Activated naive CD8-positive, alpha-beta T cell treated with anti-CD3 and anti-CD28 coated beads, Interleukin-2, amount 50 U/mL, for 24 hours (primary cell): ENCODE measurements at regions not wholly inside any gene's neighbourhood (a gene's known extent, or its start where the extent isn't known, plus 50 kb on each side); places are given as distances from the start of the nearest gene placed in this dataset.

Experiments
- ATAC-seq: fragments of 150-1000 bp; cut with Tn5 transposase; one replicate; pipeline ENCODE4 v1.10.0; 2021
- DNase-seq: peaks from one replicate; pipeline ENCODE4 v3.0.0; 2021
- H3K27ac Mint-ChIP-seq: one replicate; pipeline ENCODE4 v1.8.0; 2021; ENCODE audit warnings: mild to moderate bottlenecking, mixed read lengths
- H3K27me3 Mint-ChIP-seq: one replicate; pipeline ENCODE4 v1.8.0; 2021; ENCODE audit warnings: mixed read lengths
- H3K36me3 Mint-ChIP-seq: one replicate; pipeline ENCODE4 v1.8.0; 2021; ENCODE audit warnings: low read depth, mixed read lengths
- H3K4me1 Mint-ChIP-seq: one replicate; pipeline ENCODE4 v1.8.0; 2021; ENCODE audit warnings: mixed read lengths
- H3K4me3 Mint-ChIP-seq: one replicate; pipeline ENCODE4 v1.8.0; 2021; ENCODE audit warnings: mild to moderate bottlenecking, moderate library complexity, mixed read lengths
- H3K9me3 Mint-ChIP-seq: one replicate; pipeline ENCODE4 v1.8.0; 2021; ENCODE audit warnings: mixed read lengths

DNA sequence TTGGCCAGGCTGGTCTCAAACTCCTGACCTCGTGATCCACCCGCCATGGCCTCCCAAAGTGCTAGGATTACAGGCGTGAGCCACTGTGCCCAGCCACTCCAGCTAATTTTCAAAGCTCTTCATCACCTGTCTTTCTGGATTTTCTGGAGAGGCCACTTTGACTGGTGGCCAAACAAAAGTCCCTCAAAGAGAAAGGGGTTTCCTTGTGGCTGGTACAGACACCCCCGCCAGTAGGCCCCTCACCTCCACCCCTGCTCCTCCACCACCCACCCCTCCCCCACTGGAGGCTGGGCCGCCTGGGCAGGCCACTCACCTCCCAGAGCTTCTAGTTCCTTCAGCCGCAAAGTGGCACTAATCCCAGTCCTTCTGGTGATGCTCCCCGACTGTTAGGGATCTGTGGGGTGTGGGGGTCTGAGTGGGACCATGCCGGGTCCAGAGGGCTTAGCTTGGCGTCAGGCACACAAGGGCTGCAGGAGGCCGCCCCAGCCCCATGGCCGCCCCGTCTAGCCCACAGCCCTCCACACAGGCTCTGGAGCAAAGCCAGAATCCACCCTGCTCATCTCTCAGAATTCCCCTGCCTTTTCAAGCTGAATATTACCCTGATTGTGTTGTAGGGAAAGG lies 182.0 kb upstream of the IER5L start:
- no peaks in the 10 kb centered on the region for H3K4me1 Mint-ChIP-seq
- H3K4me3 Mint-ChIP-seq = no peak overlapping the region
- H3K9me3 Mint-ChIP-seq = peaks cover 10% of the 10 kb centered on the region
- no peak for ATAC-seq
- H3K27me3 Mint-ChIP-seq = peaks cover 2% of the 10 kb centered on the region
- H3K36me3 Mint-ChIP-seq = no peaks in the 10 kb centered on the region
- DNase-seq = no peak
- H3K27ac Mint-ChIP-seq = no peak overlapping the region

DNA sequence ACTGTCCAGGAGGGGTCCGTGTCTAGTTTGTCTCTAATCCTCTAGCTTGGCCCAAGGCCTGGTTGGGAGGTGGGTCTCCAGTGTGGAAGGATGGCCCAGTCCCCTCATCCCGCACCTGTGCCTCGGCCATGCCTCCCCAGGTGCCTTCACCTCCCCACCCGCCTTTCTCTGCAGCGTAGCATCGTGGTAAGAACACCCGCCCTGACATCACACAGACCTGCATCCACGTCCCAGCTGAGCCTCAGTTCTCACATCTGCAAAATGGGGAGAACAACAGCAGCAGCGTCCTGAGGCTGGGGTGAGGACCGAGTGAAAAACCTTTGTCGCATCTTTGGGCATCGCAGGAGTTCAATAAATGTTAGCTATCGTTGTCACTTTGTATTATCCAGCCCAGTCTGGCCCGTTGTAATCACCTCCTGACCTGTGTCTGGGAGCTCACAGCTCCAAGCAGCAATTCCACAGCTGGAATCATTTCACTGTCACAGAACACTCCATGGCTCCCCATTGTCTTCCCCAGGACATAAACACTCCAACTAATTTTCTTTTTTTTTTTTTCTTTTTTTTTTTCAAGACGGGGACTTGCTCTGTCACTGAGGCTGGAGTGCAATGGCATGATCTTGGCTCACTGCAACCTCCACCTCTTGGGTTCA lies 181.2 kb upstream of the IER5L start:
- Mint-ChIP-seq H3K4me3 (no peak overlapping the region), H3K36me3 (no peaks in the 10 kb centered on the region), H3K4me1 (no peaks in the 10 kb centered on the region), H3K9me3 (peaks cover 11% of the 10 kb centered on the region), H3K27ac (no peak overlapping the region), H3K27me3 (peaks cover 2% of the 10 kb centered on the region)
- ATAC-seq (no peak), DNase-seq (no peak)

DNA sequence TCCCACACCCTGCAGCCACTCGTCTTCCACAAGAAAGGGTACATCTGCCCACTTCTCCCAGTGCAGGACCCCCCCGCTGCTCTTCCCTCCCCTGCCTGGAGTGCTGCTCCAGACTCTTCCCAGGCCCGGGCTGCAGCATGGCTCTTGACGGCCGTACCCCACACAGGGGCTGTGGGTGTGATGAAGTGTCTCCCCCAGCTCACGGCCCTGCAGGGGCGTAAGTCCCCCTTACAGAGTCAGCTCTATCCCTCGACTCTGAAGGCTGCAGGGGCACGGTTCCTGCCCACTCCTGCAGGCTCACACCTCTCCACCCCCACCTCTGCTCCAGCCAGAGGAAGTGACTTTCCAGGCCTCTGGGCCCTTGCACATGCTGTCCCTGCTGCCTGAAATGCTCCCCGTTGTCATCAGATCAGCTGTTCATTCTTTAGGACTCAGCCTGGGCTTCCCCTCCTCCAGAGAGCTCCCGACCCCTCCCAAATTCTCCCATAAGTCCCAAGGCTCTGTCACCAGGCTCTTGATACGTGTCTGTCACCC lies 180.6 kb upstream of the IER5L start:
- Mint-ChIP-seq H3K9me3 (peaks cover 11% of the 10 kb centered on the region), H3K27ac (no peak overlapping the region)
- no peak for ATAC-seq

DNA sequence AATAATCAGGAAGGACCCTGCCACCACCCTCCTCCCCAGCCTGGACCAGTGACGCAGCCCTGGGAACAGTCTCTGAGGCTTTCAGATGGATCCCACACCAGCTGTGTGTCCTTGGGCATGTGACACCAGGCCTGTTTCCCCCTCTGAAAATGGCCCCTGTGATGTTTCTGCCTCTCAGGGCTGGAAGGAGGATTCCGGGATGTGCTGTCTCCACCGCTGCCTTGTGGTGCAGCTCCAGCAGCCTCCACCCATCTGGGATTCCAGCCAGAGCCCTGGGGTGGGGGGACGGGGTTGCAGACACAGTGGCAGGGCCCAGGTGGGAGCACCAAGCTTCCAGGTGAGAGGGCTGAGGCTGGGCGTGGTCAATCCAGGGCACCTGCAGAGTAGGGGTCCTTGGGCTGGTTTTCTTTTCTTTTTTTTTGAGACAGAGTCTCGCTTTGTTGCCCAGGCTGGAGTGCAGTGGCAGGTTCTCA lies 179.7 kb upstream of the IER5L start:
- ATAC-seq = no peak
- Mint-ChIP-seq H3K27ac (no peak overlapping the region), H3K4me3 (no peak overlapping the region), H3K27me3 (peaks cover 2% of the 10 kb centered on the region), H3K9me3 (peaks cover 11% of the 10 kb centered on the region), H3K4me1 (no peaks in the 10 kb centered on the region), H3K36me3 (no peaks in the 10 kb centered on the region)
- DNase-seq = no peak

More for the DNA sequence above, 180.6 kb upstream of the IER5L start:
- Mint-ChIP-seq H3K4me3 (no peak overlapping the region), H3K36me3 (no peaks in the 10 kb centered on the region), H3K4me1 (no peaks in the 10 kb centered on the region), H3K27me3 (peaks cover 2% of the 10 kb centered on the region)
- no peak for DNase-seq

DNA sequence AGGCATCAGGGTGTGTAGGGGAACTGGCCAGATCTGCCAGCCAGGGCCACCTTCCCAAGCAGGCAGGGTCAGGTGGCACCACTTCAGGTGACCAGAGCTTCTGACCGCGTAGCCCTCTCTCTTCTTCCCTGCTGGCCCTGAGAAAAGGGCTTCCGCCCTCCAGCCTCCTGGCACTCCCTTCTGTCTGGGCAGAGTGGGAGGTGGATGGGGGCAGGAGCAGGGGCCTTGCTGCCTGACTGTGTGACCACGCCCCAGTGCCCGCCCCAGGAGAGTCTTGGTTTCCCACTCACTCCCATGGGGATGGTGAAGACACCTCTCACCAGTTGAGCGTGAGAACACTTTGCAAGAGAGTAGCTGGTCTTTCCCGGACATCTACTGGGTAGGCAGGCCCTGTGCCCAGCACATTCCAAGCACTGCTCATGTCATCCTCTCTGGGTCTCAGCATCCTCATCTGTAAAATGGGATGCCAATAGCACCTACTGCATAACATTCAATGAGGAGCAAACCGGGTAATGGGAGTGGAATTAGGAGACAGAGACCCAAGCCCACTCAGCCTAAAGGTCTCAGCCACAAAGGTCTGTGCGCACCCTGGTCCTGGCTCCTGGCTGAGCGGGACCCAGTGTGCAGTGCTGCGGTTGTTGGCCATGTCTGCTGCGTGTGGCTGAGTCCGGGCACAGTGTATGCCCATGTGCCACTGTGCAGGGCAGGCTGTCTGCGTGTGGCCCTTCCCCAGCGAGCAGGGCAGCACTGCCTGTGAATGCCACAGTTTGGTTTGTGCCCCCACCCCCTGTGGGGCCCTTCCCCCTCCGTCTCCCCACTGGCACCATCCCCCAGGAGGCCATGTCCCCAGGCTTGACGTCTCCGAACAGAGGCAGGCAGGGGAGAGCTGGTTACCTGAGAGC lies 179.1 kb upstream of the IER5L start:
- H3K4me1 Mint-ChIP-seq = no peaks in the 10 kb centered on the region
- peaks cover 11% of the 10 kb centered on the region for H3K9me3 Mint-ChIP-seq
- H3K27ac Mint-ChIP-seq = no peak overlapping the region
- ATAC-seq (no peak), DNase-seq (no peak)
- H3K4me3 Mint-ChIP-seq = no peak overlapping the region
- H3K36me3 Mint-ChIP-seq = no peaks in the 10 kb centered on the region
- peaks cover 2% of the 10 kb centered on the region for H3K27me3 Mint-ChIP-seq

DNA sequence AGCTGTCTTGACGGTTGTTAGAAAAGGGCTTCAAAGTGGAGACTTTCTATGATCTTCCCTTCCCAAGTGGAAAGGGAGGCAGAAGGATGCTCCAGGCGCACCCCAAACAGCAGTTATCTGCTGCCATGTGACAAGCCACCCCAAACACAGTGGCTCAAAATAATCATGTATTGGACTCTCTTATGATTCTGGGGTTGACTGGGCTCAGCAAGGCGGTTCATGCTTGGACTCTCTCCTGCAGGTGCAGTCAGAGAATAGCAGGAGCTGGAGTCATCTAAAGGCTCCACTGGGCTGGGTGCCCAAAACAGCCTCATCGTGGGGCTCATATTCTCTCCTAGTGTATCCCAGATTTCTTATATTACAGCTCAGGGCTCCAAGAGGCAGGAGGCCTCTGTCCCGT lies 177.6 kb upstream of the IER5L start:
- ATAC-seq = no peak
- no peak for DNase-seq
- H3K36me3 Mint-ChIP-seq = no peaks in the 10 kb centered on the region
- H3K27me3 Mint-ChIP-seq = peaks cover 5% of the 10 kb centered on the region
- peaks cover 11% of the 10 kb centered on the region for H3K9me3 Mint-ChIP-seq
- H3K4me1 Mint-ChIP-seq = peaks cover 3% of the 10 kb centered on the region
- no peak overlapping the region for H3K27ac Mint-ChIP-seq
- no peak overlapping the region for H3K4me3 Mint-ChIP-seq

DNA sequence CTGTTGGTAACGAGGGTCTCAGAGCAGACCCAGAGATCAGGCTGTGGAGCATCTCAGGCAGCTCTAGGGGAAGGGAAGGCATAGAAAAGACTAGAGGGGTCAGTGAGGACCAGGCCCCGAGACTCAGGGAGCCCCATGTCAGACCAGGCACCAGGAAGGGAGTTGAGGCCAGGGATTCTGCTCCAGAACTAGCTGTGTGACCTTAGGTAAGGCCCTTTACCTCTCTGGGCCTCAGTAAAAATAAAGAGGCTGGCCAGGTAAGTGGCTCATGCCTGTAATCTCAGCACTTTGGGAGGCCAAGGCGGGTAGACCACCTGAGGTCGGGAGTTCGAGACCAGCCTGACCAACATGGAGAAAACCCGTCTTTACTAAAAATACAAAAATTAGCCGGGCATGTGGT lies 176.4 kb upstream of the IER5L start:
- DNase-seq (no peak), ATAC-seq (no peak)
- H3K9me3 Mint-ChIP-seq = peaks cover 11% of the 10 kb centered on the region
- H3K27me3 Mint-ChIP-seq = peaks cover 5% of the 10 kb centered on the region
- H3K27ac Mint-ChIP-seq = no peak overlapping the region
- H3K4me1 Mint-ChIP-seq = peaks cover 3% of the 10 kb centered on the region
- H3K4me3 Mint-ChIP-seq = no peak overlapping the region
- H3K36me3 Mint-ChIP-seq = no peaks in the 10 kb centered on the region

DNA sequence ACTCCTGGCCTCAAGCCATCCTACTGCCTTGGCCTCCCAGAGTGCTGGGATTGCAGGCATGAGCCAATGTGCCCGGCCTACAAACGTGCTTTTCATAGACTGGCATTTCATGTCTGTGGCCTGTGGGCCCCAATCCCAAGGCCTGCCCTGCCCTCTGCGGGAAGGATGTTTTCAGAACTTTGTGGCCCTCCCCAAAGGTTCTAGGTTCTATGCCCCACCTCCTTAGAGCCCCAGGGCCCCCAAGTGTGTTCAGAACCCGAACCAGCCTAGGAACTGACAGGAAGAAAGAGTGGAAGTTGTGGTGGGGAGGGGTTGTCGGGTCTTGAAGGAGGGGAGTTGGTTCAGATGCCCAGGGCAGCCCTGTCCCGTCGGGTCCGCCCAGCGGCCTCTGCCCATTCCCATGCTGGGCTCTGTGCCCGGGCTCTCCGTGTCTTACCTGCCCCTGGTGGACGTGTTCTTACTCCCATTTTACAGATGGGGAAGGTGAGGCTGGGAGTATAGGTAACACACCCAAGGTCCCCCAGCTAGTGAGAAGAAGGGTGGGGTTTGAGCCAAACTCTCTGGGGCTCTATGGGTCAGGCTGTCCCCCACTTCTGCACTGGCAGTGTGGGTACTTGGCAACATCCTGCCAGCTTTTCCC lies 175.8 kb upstream of the IER5L start:
- Mint-ChIP-seq H3K27me3 (peaks cover 5% of the 10 kb centered on the region), H3K4me3 (no peak overlapping the region), H3K4me1 (peaks cover 3% of the 10 kb centered on the region), H3K9me3 (peaks cover 11% of the 10 kb centered on the region), H3K27ac (no peak overlapping the region), H3K36me3 (no peaks in the 10 kb centered on the region)
- ATAC-seq (no peak), DNase-seq (no peak)

DNA sequence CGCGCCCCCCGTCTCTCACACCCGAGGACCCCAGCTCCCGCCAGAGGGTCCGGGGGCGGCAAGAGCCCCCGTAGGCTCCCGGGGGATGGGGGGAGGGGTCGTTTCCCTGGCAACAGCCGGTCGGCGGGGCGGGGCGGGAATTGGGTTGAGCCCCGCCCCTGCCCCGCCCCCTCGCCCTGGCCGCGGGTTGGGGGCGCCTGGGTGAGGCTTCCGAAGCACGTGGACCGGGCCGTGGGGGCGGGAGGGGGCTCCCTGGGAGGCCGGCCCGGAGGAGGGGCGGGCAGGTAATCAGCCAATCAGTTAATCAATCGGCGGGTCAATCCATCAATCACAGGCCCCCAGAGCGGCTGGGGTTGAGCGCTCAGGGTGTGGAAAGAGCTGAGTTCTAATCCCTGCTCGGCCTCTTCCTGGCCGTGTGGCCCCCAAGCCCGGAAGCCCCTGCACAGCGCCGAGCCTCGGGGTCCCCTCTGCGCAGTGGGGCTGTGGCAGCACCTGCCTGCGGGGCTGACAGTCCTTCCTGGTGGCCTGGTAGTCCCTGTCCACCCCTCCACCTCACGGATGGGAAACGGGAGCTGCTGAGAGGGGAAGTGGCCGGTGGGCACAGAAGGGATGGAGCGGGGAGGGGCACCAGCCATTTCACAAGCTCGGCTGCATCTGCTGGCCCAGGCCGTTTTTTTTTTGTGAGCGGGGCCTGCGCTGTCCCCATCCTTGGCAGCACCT lies 174.2 kb upstream of the IER5L start:
- Mint-ChIP-seq H3K36me3 (no peaks in the 10 kb centered on the region), H3K4me3 (peak overlapping the region; percentile 40), H3K27ac (no peak overlapping the region), H3K9me3 (peaks cover 11% of the 10 kb centered on the region), H3K4me1 (peaks cover 3% of the 10 kb centered on the region), H3K27me3 (peaks cover 5% of the 10 kb centered on the region)
- ATAC-seq (no peak), DNase-seq (peak; percentile 38)

DNA sequence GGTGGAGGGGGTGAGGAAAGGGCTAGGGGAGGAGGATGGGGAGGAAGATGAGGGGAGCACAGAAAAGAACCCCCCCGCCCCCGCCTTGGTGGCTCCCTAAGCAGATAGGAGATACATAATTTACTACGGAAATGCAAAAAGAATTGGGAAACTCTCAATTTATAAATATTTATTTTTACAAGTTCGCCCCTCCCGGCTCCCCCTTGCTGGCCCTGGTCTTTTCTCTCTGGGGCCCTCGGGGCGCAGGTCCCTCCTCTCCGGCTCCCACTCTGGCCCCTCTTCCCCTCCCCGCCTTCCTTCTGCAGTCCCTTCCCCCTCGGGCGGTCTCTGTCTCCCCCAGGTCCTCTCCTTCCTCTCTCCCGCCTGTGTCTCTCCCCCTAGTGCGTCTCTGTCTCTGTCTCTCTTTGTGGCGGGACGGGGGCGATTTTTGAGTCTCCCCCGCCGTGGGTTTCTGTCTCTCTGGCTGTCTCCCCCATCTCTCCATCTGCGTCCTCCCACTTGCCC lies 173.6 kb upstream of the IER5L start:
- ATAC-seq (no peak), DNase-seq (no peak)
- peaks cover 5% of the 10 kb centered on the region for H3K27me3 Mint-ChIP-seq
- no peaks in the 10 kb centered on the region for H3K36me3 Mint-ChIP-seq
- H3K4me3 Mint-ChIP-seq = peak overlapping the region; percentile 40
- H3K9me3 Mint-ChIP-seq = peaks cover 11% of the 10 kb centered on the region
- peaks cover 6% of the 10 kb centered on the region for H3K4me1 Mint-ChIP-seq
- H3K27ac Mint-ChIP-seq = no peak overlapping the region

DNA sequence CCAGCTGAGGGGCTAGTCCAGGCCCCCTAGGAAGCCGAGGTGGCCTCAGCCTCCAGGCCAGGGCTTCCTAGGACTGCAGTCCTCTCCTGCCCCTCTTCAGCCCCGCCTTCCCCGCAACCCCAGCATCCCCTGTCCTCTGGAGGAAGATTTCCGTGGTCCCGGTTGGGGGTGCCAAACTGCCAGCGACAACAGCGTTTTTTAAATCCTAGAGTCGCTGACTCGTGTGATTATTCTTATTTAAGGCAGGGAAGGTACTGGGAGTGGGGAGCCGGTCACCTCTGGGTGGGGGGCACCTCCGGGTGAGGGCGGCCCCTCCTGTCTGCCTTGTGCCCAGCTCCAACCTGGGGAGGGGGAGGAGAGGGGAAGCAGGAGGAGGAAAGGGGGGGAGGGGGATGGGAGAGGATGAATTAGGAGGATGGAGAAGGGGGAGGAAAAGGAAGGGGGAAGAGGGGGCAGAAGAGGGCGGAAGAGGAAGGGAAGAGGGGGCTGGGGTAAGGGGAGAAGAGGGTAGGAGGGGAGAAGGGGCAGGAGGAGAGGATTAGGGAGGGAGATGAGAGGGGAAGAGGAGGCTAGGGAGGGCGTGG lies 173.1 kb upstream of the IER5L start:
- Mint-ChIP-seq H3K27ac (no peak overlapping the region), H3K27me3 (peaks cover 5% of the 10 kb centered on the region), H3K4me1 (peaks cover 11% of the 10 kb centered on the region), H3K4me3 (no peak overlapping the region), H3K9me3 (peaks cover 11% of the 10 kb centered on the region), H3K36me3 (no peaks in the 10 kb centered on the region)
- ATAC-seq (no peak), DNase-seq (no peak)

DNA sequence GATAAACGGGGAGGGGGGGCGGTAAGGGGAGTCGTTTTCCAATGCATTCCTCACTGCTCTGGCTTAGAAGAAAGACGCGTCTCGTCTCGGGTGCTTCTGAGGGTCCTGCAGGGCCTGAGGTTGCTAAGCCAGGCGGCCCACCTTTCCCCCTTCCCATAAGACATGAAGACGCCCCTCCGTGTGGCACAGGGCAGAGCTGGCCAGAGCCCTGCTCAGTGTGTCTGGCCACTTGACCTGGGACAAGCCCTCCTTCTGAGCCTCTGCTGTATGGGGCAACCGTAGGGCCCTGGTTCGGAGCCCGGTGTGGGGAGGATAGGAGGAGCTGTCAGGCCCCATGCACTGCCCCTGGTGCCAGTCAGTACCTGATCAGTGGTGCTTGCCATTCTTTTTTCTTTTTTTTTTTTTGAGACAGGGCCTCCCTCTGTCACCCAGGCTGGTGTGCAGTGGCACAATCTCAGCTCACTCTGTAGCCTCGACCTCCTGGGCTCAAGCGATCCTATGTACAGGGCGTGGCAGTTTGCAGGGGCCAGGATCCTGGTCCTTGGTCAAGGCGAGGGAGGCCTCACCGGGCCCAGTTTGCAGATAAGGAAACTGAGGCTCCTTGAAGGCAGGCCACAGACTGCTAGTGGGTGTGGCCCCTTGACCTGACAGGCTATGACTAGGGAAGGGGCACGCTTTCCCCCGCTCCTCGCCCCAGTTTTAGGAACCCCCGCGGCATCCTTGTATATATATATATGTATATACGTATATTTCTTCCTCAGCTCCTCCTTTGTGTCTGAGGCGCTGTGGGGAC lies 172.3 kb upstream of the IER5L start:
- DNase-seq = no peak
- peaks cover 4% of the 10 kb centered on the region for H3K9me3 Mint-ChIP-seq
- H3K36me3 Mint-ChIP-seq = no peaks in the 10 kb centered on the region
- ATAC-seq = no peak
- peaks cover 4% of the 10 kb centered on the region for H3K27me3 Mint-ChIP-seq
- H3K4me3 Mint-ChIP-seq = no peak overlapping the region
- no peak overlapping the region for H3K27ac Mint-ChIP-seq
- H3K4me1 Mint-ChIP-seq = peaks cover 16% of the 10 kb centered on the region

DNA sequence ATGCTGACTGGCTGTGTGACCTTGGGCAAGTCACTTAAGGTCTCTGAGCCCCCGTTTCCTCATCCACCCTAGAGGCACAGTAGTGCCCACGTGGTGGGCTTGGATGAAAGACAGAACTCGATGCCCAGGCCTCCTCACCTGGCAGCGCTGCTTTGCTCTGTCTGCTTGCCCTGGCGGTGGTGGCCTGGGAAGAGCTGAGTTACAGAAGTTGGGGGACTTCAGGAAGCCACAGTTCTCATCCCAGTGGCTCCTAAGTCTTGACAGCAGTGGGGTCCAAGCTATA lies 171.5 kb upstream of the IER5L start:
- no peak for ATAC-seq
- no peak for DNase-seq
- Mint-ChIP-seq H3K27me3 (peaks cover 3% of the 10 kb centered on the region), H3K4me1 (peaks cover 16% of the 10 kb centered on the region), H3K9me3 (no peaks in the 10 kb centered on the region), H3K36me3 (no peaks in the 10 kb centered on the region), H3K4me3 (no peak overlapping the region), H3K27ac (no peak overlapping the region)
